HepG2 (cell line): ENCODE measurements at regions not wholly inside any gene's neighbourhood (a gene's known extent, or its start where the extent isn't known, plus 50 kb on each side); places are given as distances from the start of the nearest gene placed in this dataset.
A peak's percentile ranks its signal among the peaks of the same experiment; 100 is the strongest.

Source experiments
- ATAC-seq: fragments of 200-7000 bp; cut with Tn5 transposase; 3 replicates; pipeline ENCODE4 v1.9.1; 2020; ENCODE audit warnings: mild to moderate bottlenecking, moderate library complexity
- BruUV-seq: library from RNA; stranded (reverse); fragments of 400-500 nt; replicated peaks from 2 replicates; lab custom pipeline; 2021; lab: Mats Ljungman, UMichigan
- CTCF ChIA-PET: fragments of 300-600 bp; formaldehyde crosslinking; extraction: SDS; loops from one replicate; lab custom pipeline; 2021; ENCODE audit warnings: low total read pairs, inconsistent platforms, low intra/inter-chr PET ratio; lab: Yijun Ruan, JAX
- POLR2A ChIA-PET: fragments of 350-600 bp; sonication (Branson Sonifier 250); formaldehyde crosslinking; loops from one replicate; lab custom pipeline; 2020; ENCODE audit warnings: antibody characterized with exemption, inconsistent platforms; lab: Yijun Ruan, JAX
- DNase-seq: peaks from one replicate; pipeline ENCODE4 v3.0.0-alpha.2; 2015; ENCODE audit warnings: low spot score
- FAIRE-seq: peaks from 3 replicates; lab custom pipeline; 2011; peaks lifted over from hg19 to GRCh38; lab: Jason Lieb, UNC
- H2AFZ ChIP-seq: one replicate; pipeline ENCODE4 v1.6.1; 2011; ENCODE audit warnings: low read length, inconsistent platforms
- H3K27ac ChIP-seq: fragments of 300-600 bp; 3 replicates; pipeline ENCODE4 v1.8.0; 2011; ENCODE audit warnings: mixed run types, mild to moderate bottlenecking, mixed read lengths, low read length, inconsistent platforms; ENCODE audit not compliant: insufficient read depth; ENCODE audit errors: extremely low read length
- H3K27me3 ChIP-seq, 2 experiments: fragments of 200-600 bp in 1 of 2; 2 replicates in 1 of 2; 3 replicates in 1 of 2; pipeline versions ENCODE4 v1.6.0 to v1.8.0; 2011; ENCODE audit warnings: low read length in 2 of 2, mild to moderate bottlenecking in 2 of 2, moderate library complexity in 2 of 2, inconsistent platforms in 1 of 2; ENCODE audit not compliant: insufficient read depth in 2 of 2, control insufficient read depth in 1 of 2
- H3K36me3 ChIP-seq, 2 experiments: fragments of 200-600 bp in 1 of 2; replicated peaks in 1 of 2; 2 replicates in 1 of 2; 3 replicates in 1 of 2; pipeline versions ENCODE4 v1.5.1 to v1.8.0; 2011; ENCODE audit warnings: low read length in 2 of 2, inconsistent platforms in 1 of 2; ENCODE audit not compliant: insufficient read depth in 2 of 2, control insufficient read depth in 1 of 2
- H3K4me1 ChIP-seq: 2 replicates; pipeline ENCODE4 v1.5.1; 2012; ENCODE audit warnings: low read length, inconsistent platforms; ENCODE audit not compliant: insufficient read depth
- H3K4me2 ChIP-seq: 2 replicates; pipeline ENCODE4 v1.6.0; 2011; ENCODE audit warnings: low read depth, low read length, inconsistent platforms
- H3K4me3 ChIP-seq, 3 experiments: fragments of 200-600 bp in 1 of 3; sonication (generic), shearing (Covaris generic) in 1 of 3; replicated peaks in 1 of 3; 2 replicates each; pipeline ENCODE4 v1.5.1; 2011 to 2016; ENCODE audit warnings: low read length in 3 of 3, inconsistent platforms in 2 of 3, low read depth in 2 of 3, mild to moderate bottlenecking in 2 of 3, control low read depth in 1 of 3, mixed read lengths in 1 of 3; ENCODE audit not compliant: insufficient read depth in 1 of 3
- H3K79me2 ChIP-seq: one replicate; pipeline ENCODE4 v1.6.1; 2011; ENCODE audit warnings: low read length, inconsistent platforms; ENCODE audit not compliant: insufficient read depth
- H3K9ac ChIP-seq: 2 replicates; pipeline ENCODE4 v1.6.0; 2011; ENCODE audit warnings: mild to moderate bottlenecking, low read depth, low read length, inconsistent platforms; ENCODE audit not compliant: insufficient read depth
- H3K9me3 ChIP-seq: 2 replicates; pipeline ENCODE4 v1.5.1; 2012; ENCODE audit warnings: mild to moderate bottlenecking, low read length
- H4K20me1 ChIP-seq: 2 replicates; pipeline ENCODE4 v1.6.0; 2011; ENCODE audit warnings: inconsistent platforms, mild to moderate bottlenecking, low read length, moderate library complexity; ENCODE audit not compliant: insufficient read depth
- KLF6 ChIP-seq: IDR thresholded peaks from 2 replicates; pipeline ENCODE4 v1.8.0; 2016; ENCODE audit warnings: missing biosample characterization, missing genetic modification reagents
- MAFF ChIP-seq: IDR thresholded peaks from 2 replicates; pipeline ENCODE4 v1.6.1; 2011; ENCODE audit warnings: low read depth, low read length, improper control_type of control experiment
- MAFK ChIP-seq, 2 experiments: IDR thresholded peaks in 1 of 2; conservative IDR thresholded peaks in 1 of 2; 2 replicates each; pipeline ENCODE4 v1.6.1; 2011; ENCODE audit warnings: improper control_type of control experiment in 2 of 2, low read length in 2 of 2
- MXD3 ChIP-seq: IDR thresholded peaks from 2 replicates; pipeline ENCODE4 v1.6.1; 2016; ENCODE audit warnings: mild to moderate bottlenecking, missing biosample characterization, missing genetic modification reagents
- NFE2L2 ChIP-seq: fragments of 150-350 bp; IDR thresholded peaks from 2 replicates; pipeline ENCODE4 v1.6.1; 2014; ENCODE audit warnings: low read length
- NFRKB ChIP-seq: fragments of 450-650 bp; IDR thresholded peaks from 2 replicates; pipeline ENCODE4 v1.6.1; 2017
- REL ChIP-seq: sonication (generic); formaldehyde crosslinking; conservative IDR thresholded peaks from 2 replicates; pipeline ENCODE4 v1.8.0; 2022; ENCODE audit warnings: mild to moderate bottlenecking, missing genetic modification reagents, moderate library complexity
- ZNF414 ChIP-seq: sonication (generic); formaldehyde crosslinking; IDR thresholded peaks from 2 replicates; pipeline ENCODE4 v1.5.0; 2020; ENCODE audit warnings: missing genetic modification reagents
- WGBS: methylation state at CpG from one replicate; pipeline ENCODE4 v1.1.6; 2017; ENCODE audit warnings: low lambda C conversion rate; 5-methylcytosine and 5-hydroxymethylcytosine counted together
- in situ Hi-C: cut with HindIII; loops from 2 replicates; pipeline ENCODE4 v1.10.0; 2017; ENCODE audit warnings: low pct_unique_long_range_greater_than_20kb; ENCODE audit not compliant: extremely low pct_ligation_motif_present
- intact Hi-C: fragments of 100-400 bp; cut with micrococcal nuclease; formaldehyde crosslinking; loops from one replicate; pipeline ENCODE4 v1.10.0; 2022; ENCODE audit not compliant: unreplicated experiment
- TF ChIP-seq, protein P1 (sequence below): IDR thresholded peaks from 2 replicates; pipeline ENCODE4 v1.6.1; 2016; ENCODE audit warnings: missing compliant biosample characterization, missing genetic modification reagents, borderline replicate concordance

- no peaks in the 10 kb centered on the region for H3K36me3 ChIP-seq
- no peak for FAIRE-seq
- no peaks in the 10 kb centered on the region for H4K20me1 ChIP-seq
- no peaks in the 10 kb centered on the region for H3K27me3 ChIP-seq
- no peak for ATAC-seq
- H2AFZ ChIP-seq = no peak overlapping the region
- in situ Hi-C loops (no loop called here), intact Hi-C loops (no loop called here)
- peaks cover 92% of the 10 kb centered on the region for H3K9me3 ChIP-seq
- no peak overlapping the region for H3K4me3 ChIP-seq
- DNase-seq = no peak
- TF ChIP-seq KLF6 (CRISPR knock-in tag) (no peak), REL (no peak), MXD3 (no peak)
- 4% methylated on average over 1 of the region's 1 CpG for WGBS
- no peak overlapping the region for H3K9ac ChIP-seq
- no peaks in the 10 kb centered on the region for H3K4me1 ChIP-seq
- CTCF ChIA-PET = no interaction called here
- POLR2A ChIA-PET = no interaction called here
- H3K79me2 ChIP-seq = no peaks in the 10 kb centered on the region
- no TSS peak for BruUV-seq
- no peak overlapping the region for H3K27ac ChIP-seq
- no peak overlapping the region for H3K4me2 ChIP-seq
Observed at GRCh38 chr3:20451170-20451569, 265.2 kb upstream of the SGO1 start.

GRCh38 chr3:20450611-20451010, 264.6 kb upstream of the SGO1 start:
- in situ Hi-C loops = no loop called here
- FAIRE-seq (no peak), ATAC-seq (no peak), DNase-seq (no peak)
- CTCF ChIA-PET = no interaction called here
- H4K20me1 ChIP-seq = no peaks in the 10 kb centered on the region
- H3K4me1 ChIP-seq = no peaks in the 10 kb centered on the region
- no TSS peak for BruUV-seq
- intact Hi-C loops = no loop called here
- no peaks in the 10 kb centered on the region for H3K36me3 ChIP-seq
- H3K27ac ChIP-seq = no peak overlapping the region
- POLR2A ChIA-PET = no interaction called here
- H3K27me3 ChIP-seq = no peaks in the 10 kb centered on the region
- H3K4me2 ChIP-seq = no peak overlapping the region
- 5% methylated on average over 1 of the region's 1 CpG for WGBS
- H3K4me3 ChIP-seq = no peak overlapping the region
- no peak overlapping the region for H3K9ac ChIP-seq
- no peak overlapping the region for H2AFZ ChIP-seq
- peaks cover 91% of the 10 kb centered on the region for H3K9me3 ChIP-seq
- TF ChIP-seq NFRKB (no peak), MAFF (peak; percentile 90), ZNF414 (CRISPR knock-in tag) (no peak), MAFK (conservative IDR thresholded peaks at IDR 0.05 in 1 of 2, IDR thresholded peaks at IDR 0.05 in 1 of 2; ENCODE audit: low read length in 2 of 2) (peak; percentile 89 to 96), NFE2L2 (peak; percentile 54; the same call in 1 of the 2 replicates)
- TF ChIP-seq, protein P1, sequence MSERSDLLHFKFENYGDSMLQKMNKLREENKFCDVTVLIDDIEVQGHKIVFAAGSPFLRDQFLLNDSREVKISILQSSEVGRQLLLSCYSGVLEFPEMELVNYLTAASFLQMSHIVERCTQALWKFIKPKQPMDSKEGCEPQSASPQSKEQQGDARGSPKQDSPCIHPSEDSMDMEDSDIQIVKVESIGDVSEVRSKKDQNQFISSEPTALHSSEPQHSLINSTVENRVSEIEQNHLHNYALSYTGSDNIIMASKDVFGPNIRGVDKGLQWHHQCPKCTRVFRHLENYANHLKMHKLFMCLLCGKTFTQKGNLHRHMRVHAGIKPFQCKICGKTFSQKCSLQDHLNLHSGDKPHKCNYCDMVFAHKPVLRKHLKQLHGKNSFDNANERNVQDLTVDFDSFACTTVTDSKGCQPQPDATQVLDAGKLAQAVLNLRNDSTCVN = no peak
- H3K79me2 ChIP-seq = no peaks in the 10 kb centered on the region
